ENCODE measurements at regions not wholly inside any gene's neighbourhood (a gene's known extent, or its start where the extent isn't known, plus 50 kb on each side); places are given as distances from the start of the nearest gene placed in this dataset.
A peak's percentile ranks its signal among the peaks of the same experiment; 100 is the strongest.

DNA sequence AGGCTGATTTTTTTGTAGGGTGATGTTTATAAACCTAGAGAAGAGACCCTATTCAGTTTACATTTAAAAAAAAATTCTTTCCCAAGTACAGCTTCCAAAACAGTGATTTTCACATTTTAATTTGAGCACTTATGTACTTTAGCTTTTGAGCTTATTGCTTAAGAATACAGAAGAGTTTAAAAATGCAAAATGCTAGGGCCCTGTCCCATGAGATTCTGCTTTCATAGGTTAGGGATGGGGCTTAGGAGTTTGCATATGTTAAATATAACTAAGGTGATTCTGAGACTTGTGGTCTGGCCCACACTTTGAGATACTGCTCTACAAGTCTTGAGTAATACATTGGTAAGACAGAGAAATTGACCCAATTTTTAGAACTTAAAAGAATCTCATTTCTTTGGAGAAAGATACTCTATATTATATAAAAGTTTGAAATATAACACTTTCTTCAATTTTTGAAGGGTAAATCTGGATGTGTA, 137.3 kb upstream of the CWC22 start:
- no peak for DNase-seq (ENCODE audit: low read depth)

DNA sequence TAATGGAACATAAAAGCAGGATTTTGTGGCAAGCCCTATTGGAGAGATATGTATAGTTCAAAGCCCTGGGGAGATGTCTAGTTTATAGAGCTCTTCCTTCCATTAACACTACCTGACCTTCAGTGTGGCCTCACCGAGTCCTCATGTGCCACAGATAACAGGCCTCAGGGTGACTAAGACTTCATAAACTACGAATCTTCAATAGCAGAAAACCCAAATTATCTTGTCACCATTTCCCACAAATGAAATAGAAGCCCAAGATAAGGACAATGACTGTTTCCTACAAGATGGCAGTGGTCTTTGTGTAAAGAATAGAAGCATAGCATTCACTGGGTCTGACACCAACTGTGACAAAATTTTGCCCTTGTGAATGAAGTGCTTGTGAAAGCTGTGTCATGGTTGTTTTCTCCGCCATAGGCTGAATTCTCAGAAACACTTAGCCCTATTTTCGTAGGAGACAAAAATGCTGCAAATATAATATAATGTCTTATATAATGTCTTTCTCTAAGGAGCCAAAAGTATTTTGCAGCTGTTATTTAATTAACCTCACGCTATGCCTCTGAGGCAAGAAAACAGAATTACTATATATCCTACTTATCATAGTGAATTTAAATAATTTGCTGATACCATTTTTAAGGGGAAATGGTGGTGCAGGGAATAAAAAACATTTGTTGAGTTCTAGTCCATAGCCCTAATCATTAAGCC, 136.7 kb upstream of the CWC22 start:
- DNase-seq (ENCODE audit: low read depth): no peak

DNA sequence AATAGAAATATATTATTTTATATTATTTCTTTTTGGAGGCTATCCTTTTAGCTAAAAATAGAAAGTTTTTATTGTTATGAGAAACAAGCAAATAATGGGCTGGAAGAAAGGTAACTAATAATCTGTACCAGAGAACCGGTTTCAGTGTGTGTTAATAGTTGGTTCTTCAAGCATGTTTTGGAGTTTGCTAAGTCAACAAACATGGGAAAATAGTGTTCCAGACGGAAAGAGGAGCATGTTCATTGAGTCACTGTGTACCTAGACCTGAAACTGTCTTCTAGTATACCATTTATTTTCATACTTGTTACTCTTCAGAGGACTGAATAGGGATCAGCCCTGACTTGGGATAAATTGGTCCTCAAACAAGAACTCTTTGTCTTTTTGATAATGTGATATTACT, 134.5 kb upstream of the CWC22 start:
- DNase-seq (ENCODE audit: low read depth): no peak

DNA sequence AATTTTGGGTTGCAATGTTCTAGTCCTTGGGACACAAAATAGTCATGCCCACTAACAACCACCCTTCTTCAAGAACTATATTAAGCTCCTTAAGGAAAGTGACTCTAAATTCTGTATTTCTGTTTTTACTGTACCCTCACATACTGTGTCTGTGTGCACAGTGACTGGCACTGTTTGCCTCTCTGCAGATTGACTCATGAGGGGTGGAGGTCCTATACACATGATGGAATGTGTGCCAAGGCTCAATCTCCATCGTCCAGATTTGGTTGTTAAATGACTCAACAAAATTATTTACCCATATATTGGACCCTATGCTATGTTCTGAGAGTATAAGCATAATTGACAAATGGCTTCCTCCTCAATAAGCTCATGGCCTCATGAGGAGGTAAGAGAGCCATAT, 126.6 kb upstream of the CWC22 start:
- DNase-seq (ENCODE audit: low read depth): no peak

DNA sequence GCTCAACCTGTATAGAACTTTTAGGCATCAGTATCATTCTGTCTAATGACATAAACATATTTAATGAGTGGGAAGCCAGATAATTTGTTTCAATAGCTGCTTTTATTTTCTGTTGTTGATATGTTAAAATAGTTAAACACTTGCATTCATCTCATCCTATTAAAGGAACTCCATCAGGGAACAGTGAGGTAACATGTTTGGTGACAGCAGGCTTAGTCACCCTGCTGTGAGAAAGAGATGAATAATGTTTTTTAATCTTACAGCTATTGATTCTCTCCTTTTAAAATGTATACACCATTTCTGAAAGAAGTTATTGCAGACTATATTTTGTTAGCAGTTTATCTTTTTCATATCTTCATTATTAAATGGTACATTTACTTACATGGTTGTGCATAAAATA, 123.3 kb upstream of the CWC22 start:
- no peak for DNase-seq (ENCODE audit: low read depth)

DNA sequence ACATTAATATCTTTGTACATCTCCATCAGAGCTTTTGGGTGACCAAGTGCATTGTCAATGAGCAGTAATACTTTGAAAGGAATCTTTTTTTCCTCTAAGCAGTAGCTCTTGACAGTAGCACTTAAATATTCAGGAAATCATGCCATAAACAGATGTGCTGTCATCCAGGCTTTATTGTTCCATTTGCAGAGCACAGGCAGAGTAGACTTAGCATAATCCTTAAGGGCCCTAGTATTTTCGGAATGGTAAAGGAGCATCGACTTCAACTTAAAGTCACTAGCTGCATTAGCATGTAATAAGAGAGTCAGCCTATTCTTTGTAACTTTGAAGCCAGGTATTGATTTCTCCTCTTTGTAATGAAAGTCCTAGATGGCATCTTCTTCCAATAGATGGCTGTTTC, 121.8 kb upstream of the CWC22 start:
- DNase-seq (ENCODE audit: low read depth): no peak

DNA sequence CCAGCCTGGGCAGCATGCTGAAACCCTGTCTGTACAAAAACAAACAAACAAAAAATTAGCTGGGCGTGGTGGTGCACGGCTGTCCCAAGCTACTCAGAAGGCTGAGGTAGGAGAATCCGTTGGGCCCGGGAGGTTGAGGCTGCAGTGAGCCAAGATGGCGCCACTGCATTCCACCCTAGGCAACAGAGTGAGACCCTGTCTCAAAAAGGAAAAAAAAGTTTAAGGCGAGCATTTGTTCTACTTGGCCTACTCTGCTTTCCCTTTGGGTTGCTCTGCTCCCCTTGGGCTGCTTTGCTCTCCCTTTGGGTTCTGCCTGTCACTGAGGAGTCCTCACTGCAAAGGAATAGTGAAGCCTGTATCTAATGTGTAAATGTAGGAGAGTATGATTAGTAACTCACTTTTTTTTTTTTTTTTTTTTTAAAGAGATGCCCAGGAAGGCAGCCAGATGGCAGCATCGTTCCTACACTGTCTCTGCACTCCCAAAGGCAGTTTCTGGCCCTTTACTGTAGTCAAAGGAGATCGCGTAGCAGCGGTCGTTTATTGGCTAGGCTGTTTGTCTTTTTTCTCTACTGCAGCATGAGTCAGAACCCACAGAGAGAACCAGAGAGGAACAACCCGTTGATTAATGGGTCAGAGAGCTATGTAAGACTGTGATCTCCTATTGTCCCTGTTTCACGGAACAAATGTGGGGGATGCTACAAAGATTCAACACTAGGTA, 118.3 kb upstream of the CWC22 start:
- DNase-seq (ENCODE audit: low read depth): peak; percentile 28

DNA sequence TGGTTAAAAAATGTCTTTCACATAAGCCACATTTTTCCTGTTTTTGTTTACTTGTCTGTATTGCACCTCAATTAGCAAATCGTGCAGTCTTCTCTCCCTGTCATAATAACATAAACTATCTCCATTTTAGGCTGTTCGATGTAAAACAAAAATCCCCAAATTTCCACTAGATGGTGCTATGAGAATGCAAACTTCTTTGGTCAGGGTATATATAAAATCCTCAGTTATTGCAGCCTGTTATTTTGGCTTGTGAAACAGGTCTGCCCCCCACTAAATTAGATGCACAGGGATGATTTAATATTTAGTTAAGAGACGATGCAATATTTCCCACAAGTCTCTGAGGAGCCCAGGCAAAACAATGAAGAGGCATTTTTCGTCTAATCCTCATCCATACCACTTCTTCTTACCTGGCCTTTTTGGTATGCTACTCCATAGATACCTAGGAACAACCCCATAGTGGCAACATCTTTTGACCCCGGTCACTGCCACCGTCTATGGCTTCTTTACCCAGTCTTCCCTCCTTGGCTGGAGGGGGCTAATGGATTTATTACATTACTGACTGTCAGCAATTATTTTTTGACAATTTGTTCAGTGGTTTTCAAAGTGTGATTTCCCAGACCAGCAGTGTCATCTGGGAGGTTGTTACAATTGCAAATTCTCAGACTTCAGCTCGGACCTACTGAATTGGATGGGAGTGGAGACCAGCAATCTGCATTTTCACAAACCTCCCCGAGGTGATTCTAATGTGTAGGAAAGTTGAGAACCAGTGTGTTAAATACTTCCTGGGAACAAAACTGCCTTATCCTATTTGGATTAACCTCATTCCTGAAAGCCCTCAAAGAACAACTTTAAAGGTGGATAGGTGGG, 117.4 kb upstream of the CWC22 start:
- DNase-seq (ENCODE audit: low read depth): no peak

DNA sequence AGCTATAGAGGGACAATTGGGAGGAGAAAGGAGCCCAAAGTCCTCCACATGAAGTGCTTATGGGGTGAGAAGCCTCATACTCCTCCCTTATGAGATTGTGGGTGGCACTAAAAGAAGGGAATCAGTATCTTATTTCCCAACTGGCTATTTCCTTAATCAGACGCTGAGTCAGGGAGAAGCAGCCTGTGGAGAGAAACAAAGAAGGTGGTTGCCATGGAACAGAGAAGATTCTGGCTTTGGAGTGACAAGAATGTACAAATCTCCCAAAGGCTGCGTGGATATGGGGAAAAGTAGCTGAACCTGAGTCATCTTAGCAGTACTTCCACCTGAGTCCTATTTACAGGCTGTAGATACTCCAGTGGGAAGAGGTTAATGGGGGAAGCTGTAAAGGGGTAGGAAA, 115.8 kb upstream of the CWC22 start:
- no peak for DNase-seq (ENCODE audit: low read depth)

DNA sequence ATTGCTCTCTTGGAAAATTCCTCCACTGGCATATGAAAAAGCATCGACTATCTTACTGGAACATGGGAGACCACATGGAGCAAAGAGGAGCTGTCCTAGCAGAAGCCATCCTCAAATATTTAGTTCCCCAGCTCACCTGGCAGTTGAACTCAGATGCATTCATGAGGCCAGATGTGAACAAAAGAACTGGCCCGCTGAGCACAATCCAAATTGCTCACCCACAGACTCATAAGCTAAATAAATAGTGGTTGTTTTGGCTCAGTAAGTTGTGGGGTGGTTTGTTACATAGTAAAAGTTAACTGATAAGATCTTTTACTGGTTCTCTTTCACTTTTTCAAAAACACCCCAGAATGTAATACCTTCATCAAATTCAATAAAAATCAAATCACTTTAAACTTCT, 108.6 kb upstream of the CWC22 start:
- no peak for DNase-seq (ENCODE audit: low read depth)

DNA sequence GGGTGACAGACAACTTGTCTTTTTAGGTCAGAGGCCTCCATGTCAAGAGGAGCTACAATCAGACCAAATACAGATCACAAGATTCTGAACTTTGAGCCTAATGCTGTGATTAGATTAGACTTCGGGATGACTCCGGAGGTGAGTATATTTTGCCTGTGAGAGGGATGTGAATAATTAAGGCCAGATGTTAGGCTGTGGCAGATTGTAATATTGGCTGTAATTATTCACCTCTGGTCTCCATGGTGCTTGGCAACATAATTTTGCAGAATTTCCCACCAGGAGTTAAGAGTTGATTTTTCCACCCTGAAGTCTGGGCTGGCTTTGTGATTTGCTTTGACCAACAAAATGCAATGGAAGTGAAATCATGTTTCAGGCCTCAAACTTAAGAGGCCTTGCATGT, 108.2 kb upstream of the CWC22 start:
- DNase-seq (ENCODE audit: low read depth): no peak

DNA sequence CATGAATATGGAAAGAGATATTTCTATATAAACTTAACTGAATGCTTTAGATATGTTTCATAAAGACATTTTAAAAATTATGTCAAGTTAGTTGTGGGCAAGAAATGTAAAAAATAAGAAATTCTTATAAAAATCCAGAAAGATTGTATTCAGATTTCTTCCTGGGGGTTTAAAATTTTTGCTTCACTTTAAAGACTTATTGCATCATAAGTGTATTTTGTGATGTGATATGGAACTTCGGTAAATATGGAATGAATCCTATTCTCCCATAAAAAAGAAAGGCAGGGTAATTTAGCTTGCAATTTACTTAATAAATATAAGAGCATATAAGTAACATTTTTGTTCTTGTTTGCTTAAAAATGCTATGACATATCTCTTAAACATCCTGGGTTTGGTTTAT, 104.8 kb upstream of the CWC22 start:
- DNase-seq (ENCODE audit: low read depth): no peak

DNA sequence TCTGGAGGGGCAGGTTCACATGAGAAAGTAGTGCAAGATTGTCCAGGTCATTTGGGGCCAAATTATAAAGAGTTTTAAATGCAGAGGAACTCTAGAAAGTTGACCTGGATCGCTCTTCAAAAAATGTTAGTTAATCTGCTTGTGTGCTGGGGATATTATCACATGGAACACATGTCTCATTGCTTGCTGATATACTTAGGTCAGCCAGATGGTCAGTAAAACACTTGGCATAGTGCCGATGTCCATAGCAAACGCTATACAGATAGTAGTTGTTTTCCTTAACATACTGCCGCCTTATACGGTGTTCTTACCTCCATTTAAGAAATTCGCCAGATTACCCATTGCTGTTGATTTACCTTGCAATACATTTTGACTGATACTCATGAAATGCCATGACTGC, 103.4 kb upstream of the CWC22 start:
- DNase-seq (ENCODE audit: low read depth): no peak

DNA sequence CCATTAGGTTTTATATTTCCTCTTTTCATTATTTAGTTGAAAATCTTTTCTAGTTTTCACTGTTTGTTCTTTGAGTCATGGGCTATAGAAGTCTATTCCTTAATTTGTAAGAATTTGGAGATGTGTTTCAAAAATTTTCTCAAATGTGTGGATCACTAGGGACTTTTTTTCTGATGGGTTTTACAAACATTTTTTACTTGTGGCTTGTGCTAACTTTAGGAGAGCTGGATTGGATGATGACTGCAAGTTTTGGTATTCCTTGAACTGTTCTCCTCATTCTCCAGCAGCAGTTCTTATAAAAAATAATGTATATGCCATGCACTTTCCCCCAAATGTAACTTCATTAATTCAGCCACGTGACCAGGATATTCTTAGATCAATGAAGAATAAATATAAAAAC, 94.7 kb upstream of the CWC22 start:
- no peak for DNase-seq (ENCODE audit: low read depth)

DNA sequence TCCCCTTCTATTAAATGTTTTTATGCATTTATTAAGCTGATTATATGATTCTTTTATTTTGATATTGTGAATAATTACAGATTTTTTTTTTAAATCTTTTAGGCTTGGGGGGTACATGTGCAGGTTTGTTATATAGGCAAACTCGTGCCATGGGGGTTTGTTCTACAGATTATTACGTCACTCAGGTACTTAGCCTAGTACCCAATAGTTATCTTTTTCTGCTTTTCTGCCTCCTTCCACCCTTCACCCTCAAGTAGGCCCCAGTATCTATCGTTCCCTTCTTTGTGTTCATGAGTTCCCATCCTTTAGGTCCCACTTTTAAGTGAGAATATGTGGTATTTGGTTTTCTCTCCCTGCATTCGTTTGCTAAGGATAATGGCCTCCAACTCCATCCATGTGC, 92.2 kb upstream of the CWC22 start:
- no peak for DNase-seq (ENCODE audit: low read depth)

DNA sequence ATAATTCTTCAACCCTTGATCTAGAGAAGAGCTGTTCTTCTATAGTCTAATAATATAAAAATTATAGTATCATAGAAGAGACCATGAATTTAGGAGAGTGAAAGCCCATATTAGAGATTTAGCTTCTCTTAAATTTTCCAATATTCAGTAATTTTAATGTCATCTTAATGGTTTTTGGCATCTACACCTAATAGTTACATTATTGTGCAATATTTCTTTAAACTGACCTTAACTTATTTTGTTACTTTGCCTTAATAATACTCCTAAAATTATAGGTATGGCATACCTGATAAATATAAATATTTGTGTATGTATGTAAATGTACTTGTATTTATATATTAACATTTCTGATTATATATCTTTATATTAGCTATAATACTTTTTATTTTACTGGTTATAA, 78.0 kb upstream of the CWC22 start:
- DNase-seq (ENCODE audit: low read depth): no peak

DNA sequence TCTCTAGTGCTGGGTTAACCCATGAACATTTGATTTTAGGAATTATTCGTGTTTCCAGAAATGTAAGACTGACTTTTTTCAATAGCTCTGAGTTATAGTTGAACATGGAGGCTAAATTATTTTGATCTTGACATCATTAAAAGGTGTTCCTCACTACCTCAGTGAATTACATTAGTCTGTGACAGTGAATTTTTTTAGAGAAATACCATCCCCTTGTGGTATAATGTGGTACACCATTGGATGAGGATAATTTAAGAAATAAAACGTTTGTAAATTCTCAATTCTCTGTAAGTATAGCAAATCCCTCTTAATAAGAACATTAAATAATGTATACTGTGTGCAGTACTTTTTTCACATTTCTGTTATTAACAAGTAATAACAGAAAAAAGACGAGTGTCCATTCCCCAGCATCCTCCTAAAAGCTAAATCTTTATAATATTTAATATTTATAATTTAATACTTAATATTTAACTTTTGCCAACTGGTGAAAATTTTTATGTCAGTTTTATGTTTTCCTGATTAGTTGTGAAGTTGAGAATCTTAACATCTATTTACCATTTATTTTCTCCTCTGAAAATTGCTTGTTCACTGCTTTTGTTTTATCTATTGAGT, 70.3 kb upstream of the CWC22 start:
- DNase-seq (ENCODE audit: low read depth): no peak

DNA sequence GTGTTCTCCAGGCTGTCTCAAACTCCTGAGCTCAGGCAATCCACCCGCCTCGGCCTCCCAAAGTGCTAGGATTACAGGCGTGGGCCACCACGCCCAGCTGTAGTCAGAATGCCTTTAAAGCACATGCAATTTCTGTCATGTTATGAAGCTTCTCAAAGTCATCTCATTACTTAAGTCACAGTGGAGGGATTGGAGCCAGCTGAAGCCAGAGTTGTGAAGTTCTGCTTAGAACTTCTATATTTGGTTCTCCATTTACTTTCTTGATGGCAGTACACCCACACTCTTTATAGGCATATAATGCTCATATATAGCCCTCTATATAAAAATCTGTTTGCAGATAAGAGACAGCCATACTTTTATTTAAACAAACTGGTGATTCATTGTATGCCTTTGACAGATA, 68.8 kb upstream of the CWC22 start:
- DNase-seq (ENCODE audit: low read depth): no peak

DNA sequence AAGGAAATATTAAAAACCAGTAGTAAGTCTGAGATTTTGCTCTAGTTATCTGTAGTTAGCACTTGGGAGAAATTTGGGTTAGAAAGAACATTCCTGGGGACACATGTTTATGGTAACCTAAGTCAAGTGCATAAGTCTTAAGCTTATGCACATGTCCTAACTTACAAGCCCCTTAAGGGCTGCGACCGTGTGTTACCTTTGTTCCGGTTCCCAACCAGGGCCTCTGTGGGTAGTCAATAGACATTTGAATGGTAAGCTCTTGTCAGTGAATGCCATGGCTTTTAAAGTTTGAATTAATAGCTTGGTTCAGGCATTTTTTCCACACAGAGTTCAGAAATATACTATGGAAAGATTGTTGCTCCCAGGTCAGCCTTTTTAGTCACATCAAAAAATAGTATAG, 64.7 kb upstream of the CWC22 start:
- no peak for DNase-seq (ENCODE audit: low read depth)

DNA sequence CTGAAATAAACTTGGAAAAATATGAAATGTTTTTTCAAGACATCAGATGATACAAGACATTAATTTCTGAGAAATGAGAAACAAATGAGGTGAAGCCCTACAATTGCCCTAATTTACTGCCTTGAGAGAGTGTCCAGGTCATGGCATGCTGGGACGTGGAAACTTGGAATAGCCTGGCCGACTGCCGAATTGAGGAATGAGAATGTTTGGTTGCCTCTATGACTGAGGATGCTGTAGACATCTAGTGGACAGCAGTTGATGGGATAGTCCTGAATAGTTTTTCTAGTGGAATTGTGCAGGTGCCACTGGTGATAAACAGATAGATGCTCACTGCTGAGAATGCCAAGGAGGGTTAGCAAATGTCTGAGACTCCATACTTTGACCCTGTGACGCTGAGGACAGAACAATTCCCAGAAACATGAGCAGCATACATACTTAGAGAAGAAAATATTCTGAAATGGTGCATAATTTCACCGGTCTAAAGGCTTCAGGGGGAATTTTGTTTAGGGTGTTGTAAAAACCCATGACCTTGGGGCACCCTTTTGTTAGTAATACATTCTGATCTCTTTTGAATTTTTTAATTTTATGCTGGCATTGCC, 56.5 kb upstream of the CWC22 start:
- no peak for DNase-seq (ENCODE audit: low read depth)

DNA sequence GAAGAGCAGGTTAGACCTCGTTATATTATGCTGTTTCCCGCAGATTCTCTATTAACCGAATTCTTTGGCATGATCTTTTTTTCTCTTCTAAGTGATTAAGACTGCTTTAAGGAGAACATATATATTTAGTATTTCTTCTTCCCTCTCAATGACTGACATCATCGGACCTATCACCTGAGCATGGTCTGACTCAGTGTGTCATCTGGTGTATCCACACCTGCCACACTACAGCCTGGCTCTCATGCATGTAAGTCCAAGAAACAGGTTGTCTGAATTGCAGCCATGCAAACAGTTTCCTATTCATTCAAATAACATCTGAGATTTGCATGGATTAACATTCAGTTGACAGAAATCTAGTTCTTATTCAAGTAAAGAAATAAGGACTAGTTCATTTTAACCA, 55.1 kb upstream of the CWC22 start:
- no peak for DNase-seq (ENCODE audit: low read depth)

DNA sequence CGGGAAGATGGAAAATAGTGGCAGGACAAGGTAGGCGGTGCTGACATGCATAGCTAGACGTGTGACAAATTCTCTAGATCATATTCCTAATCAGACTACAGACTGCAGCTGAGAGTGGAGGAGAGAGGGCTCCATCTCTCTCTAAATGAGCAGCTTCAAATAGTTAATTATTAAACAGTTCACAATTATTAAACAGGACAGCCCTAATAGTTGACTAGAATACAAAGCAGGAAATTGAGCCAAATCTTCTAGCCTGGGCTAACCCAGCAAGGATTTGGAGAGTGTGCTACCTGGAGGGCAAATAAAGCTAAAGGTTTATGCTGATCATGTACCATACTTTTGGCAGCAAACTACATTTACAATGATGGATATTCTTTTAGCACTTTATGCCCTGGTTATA, 54.4 kb upstream of the CWC22 start:
- DNase-seq (ENCODE audit: low read depth): no peak

Data from T follicular helper cell (primary cell).